D341Med (cell line): ENCODE measurements at regions not wholly inside any gene's neighbourhood (a gene's known extent, or its start where the extent isn't known, plus 50 kb on each side); places are given as distances from the start of the nearest gene placed in this dataset.
"Not testable (repeated sequence)": the region's sequence is repeated elsewhere in the genome, so short reads cannot be mapped to it uniquely, and the experiment has no call there.

Source experiments
- DNase-seq: peaks from one replicate; pipeline ENCODE4 v3.0.0; 2012; ENCODE audit warnings: low spot score

- no peak for DNase-seq
Measured at GRCh38 chr14:66015071-66015780, 470.9 kb upstream of the CCDC196 start.

- DNase-seq = no peak
Measured at GRCh38 chr14:66017927-66018326, 468.2 kb upstream of the CCDC196 start.

GRCh38 chr14:66022526-66022925 is 463.6 kb upstream of the CCDC196 start:
- DNase-seq = no peak

GRCh38 chr14:66025779-66026178 is 460.4 kb upstream of the CCDC196 start:
- DNase-seq = no peak

- DNase-seq = not testable (repeated sequence)
Measured at GRCh38 chr14:66031981-66032380, 454.2 kb upstream of the CCDC196 start.

GRCh38 chr14:66032800-66033199 is 453.4 kb upstream of the CCDC196 start:
- DNase-seq = no peak

- DNase-seq = no peak
Measured at GRCh38 chr14:66036547-66036946, 449.6 kb upstream of the CCDC196 start.

- no peak for DNase-seq
Measured at GRCh38 chr14:66037361-66037760, 448.8 kb upstream of the CCDC196 start.

- no peak for DNase-seq
Measured at GRCh38 chr14:66038212-66038611, 448.0 kb upstream of the CCDC196 start.

GRCh38 chr14:66038618-66039017 is 447.6 kb upstream of the CCDC196 start:
- no peak for DNase-seq

GRCh38 chr14:66039495-66039894 is 446.7 kb upstream of the CCDC196 start:
- DNase-seq = no peak

- DNase-seq = no peak
Measured at GRCh38 chr14:66041582-66041981, 444.6 kb upstream of the CCDC196 start.

GRCh38 chr14:66043921-66044320 is 442.2 kb upstream of the CCDC196 start:
- DNase-seq = no peak

GRCh38 chr14:66045572-66046021 is 440.6 kb upstream of the CCDC196 start:
- DNase-seq = peak; percentile 50

GRCh38 chr14:66046035-66046434 is 440.1 kb upstream of the CCDC196 start:
- DNase-seq = no peak

- DNase-seq = no peak
Measured at GRCh38 chr14:66046591-66046990, 439.6 kb upstream of the CCDC196 start.

GRCh38 chr14:66056268-66056907 is 429.8 kb upstream of the CCDC196 start:
- no peak for DNase-seq

- no peak for DNase-seq
Measured at GRCh38 chr14:66056926-66057552, 429.1 kb upstream of the CCDC196 start.

- DNase-seq = no peak
Measured at GRCh38 chr14:66065188-66065587, 421.0 kb upstream of the CCDC196 start.

GRCh38 chr14:66066981-66067776 is 419.0 kb upstream of the CCDC196 start:
- DNase-seq = no peak

GRCh38 chr14:66069036-66069435 is 417.1 kb upstream of the CCDC196 start:
- DNase-seq = no peak

- no peak for DNase-seq
Measured at GRCh38 chr14:66069830-66070541, 416.2 kb upstream of the CCDC196 start.
